ENCODE measurements at regions not wholly inside any gene's neighbourhood (a gene's known extent, or its start where the extent isn't known, plus 50 kb on each side); places are given as distances from the start of the nearest gene placed in this dataset.

DNA sequence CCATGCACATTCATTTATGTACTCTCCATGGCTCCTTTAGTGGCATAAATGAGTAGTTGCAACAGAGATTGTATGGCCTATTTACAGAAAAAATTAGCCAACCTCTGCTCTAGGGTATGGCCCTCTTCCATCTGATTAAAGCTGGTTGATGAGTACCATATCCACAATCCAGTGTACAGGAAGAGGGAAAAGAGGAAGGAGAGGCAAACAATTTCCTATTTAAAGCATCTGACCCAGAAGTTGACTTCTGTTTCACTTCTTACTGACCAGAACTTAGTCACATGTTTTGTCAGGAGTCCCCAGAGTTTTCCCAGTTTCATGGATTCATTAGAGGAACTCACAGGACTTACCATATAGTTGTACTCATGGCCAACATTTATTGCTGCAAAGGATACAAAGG, 68.6 kb upstream of the STARD4 start:
- no peak for ATAC-seq
- Histone ChIP-seq H3K36me3 (replicated peaks in 1 of 2; ENCODE audit: control insufficient read depth in 1 of 2, insufficient read depth in 2 of 2, low read length in 2 of 2) (no peaks in the 10 kb centered on the region), H2AFZ (ENCODE audit: low read length) (no peak overlapping the region), H3K79me2 (ENCODE audit: insufficient read depth, low read length) (no peaks in the 10 kb centered on the region), H3K27ac (ENCODE audit: extremely low read length, insufficient read depth, low read length) (no peak overlapping the region), H3K9me3 (ENCODE audit: low read length) (no peaks in the 10 kb centered on the region), H4K20me1 (ENCODE audit: insufficient read depth, low read length) (no peaks in the 10 kb centered on the region), H3K4me1 (ENCODE audit: insufficient read depth, low read length) (no peaks in the 10 kb centered on the region), H3K4me3 (replicated peaks in 1 of 3; ENCODE audit: insufficient read depth in 1 of 3, low read depth in 2 of 3, low read length in 3 of 3) (no peak overlapping the region), H3K4me2 (ENCODE audit: low read depth, low read length) (no peak overlapping the region), H3K27me3 (ENCODE audit: control insufficient read depth in 1 of 2, insufficient read depth in 2 of 2, low read length in 2 of 2) (no peaks in the 10 kb centered on the region), H3K9ac (ENCODE audit: insufficient read depth, low read depth, low read length) (no peak overlapping the region)
- ChIA-PET CTCF (ENCODE audit: low intra/inter-chr PET ratio, low total read pairs) (no interaction called here), POLR2A (no interaction called here)
- no peak for FAIRE-seq
- intact Hi-C loops (cut with micrococcal nuclease; ENCODE audit: unreplicated experiment) (no loop called here), in situ Hi-C loops (cut with HindIII; ENCODE audit: extremely low pct_ligation_motif_present, low pct_unique_long_range_greater_than_20kb) (no loop called here)
- DNase-seq (ENCODE audit: low spot score), result no peak
- TF ChIP-seq MAFG (CRISPR knock-in tag; IDR thresholded peaks at IDR 0.05) (no peak), STAG1 (CRISPR knock-in tag; IDR thresholded peaks at IDR 0.05) (no peak), RELA (CRISPR knock-in tag; IDR thresholded peaks at IDR 0.05) (no peak), TCF7 (IDR thresholded peaks at IDR 0.05; ENCODE audit: low read depth) (no peak), JDP2 (CRISPR knock-in tag; IDR thresholded peaks at IDR 0.05; ENCODE audit: borderline replicate concordance) (no peak)
- TF ChIP-seq, protein P1, sequence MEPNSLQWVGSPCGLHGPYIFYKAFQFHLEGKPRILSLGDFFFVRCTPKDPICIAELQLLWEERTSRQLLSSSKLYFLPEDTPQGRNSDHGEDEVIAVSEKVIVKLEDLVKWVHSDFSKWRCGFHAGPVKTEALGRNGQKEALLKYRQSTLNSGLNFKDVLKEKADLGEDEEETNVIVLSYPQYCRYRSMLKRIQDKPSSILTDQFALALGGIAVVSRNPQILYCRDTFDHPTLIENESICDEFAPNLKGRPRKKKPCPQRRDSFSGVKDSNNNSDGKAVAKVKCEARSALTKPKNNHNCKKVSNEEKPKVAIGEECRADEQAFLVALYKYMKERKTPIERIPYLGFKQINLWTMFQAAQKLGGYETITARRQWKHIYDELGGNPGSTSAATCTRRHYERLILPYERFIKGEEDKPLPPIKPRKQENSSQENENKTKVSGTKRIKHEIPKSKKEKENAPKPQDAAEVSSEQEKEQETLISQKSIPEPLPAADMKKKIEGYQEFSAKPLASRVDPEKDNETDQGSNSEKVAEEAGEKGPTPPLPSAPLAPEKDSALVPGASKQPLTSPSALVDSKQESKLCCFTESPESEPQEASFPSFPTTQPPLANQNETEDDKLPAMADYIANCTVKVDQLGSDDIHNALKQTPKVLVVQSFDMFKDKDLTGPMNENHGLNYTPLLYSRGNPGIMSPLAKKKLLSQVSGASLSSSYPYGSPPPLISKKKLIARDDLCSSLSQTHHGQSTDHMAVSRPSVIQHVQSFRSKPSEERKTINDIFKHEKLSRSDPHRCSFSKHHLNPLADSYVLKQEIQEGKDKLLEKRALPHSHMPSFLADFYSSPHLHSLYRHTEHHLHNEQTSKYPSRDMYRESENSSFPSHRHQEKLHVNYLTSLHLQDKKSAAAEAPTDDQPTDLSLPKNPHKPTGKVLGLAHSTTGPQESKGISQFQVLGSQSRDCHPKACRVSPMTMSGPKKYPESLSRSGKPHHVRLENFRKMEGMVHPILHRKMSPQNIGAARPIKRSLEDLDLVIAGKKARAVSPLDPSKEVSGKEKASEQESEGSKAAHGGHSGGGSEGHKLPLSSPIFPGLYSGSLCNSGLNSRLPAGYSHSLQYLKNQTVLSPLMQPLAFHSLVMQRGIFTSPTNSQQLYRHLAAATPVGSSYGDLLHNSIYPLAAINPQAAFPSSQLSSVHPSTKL (CRISPR knock-in tag; IDR thresholded peaks at IDR 0.05), result no peak
- no TSS peak for BruUV-seq (replicated peaks)

DNA sequence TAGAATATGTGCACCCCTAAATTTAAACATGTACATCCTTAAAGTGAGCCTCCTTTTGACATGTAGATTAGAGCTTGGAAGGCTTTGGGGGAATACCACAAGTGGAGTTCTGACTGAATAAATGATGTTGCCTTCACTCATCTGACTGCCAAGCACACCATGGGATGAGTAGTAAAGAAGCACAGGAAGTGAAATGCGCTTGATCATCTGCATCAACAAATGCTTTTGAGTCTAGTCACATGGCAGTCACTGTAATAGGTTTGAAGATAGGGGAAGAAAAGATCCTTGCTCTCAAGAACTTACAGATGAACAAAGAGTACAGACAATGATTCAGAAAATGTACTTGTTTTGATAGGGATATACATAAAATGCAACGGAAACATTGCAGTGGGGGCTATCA, 62.0 kb upstream of the STARD4 start:
- POLR2A ChIA-PET, result no interaction called here
- ATAC-seq, result no peak
- Histone ChIP-seq H2AFZ (ENCODE audit: low read length) (no peak overlapping the region), H3K9me3 (ENCODE audit: low read length) (no peaks in the 10 kb centered on the region), H3K9ac (ENCODE audit: insufficient read depth, low read depth, low read length) (no peak overlapping the region), H3K4me1 (ENCODE audit: insufficient read depth, low read length) (no peaks in the 10 kb centered on the region), H3K4me3 (replicated peaks in 1 of 3; ENCODE audit: insufficient read depth in 1 of 3, low read depth in 2 of 3, low read length in 3 of 3) (no peak overlapping the region), H3K27ac (ENCODE audit: extremely low read length, insufficient read depth, low read length) (no peak overlapping the region), H3K36me3 (replicated peaks in 1 of 2; ENCODE audit: control insufficient read depth in 1 of 2, insufficient read depth in 2 of 2, low read length in 2 of 2) (no peaks in the 10 kb centered on the region), H3K27me3 (ENCODE audit: control insufficient read depth in 1 of 2, insufficient read depth in 2 of 2, low read length in 2 of 2) (no peaks in the 10 kb centered on the region; a peak in 1 of 5 replicates), H3K79me2 (ENCODE audit: insufficient read depth, low read length) (no peaks in the 10 kb centered on the region), H3K4me2 (ENCODE audit: low read depth, low read length) (no peak overlapping the region), H4K20me1 (ENCODE audit: insufficient read depth, low read length) (no peaks in the 10 kb centered on the region)
- CTCF ChIA-PET (ENCODE audit: low intra/inter-chr PET ratio, low total read pairs), result no interaction called here
- no peak for FAIRE-seq
- in situ Hi-C loops (cut with HindIII; ENCODE audit: extremely low pct_ligation_motif_present, low pct_unique_long_range_greater_than_20kb), result no loop called here
- intact Hi-C loops (cut with micrococcal nuclease; ENCODE audit: unreplicated experiment), result no loop called here
- BruUV-seq (replicated peaks), result no TSS peak
- 11% methylated on average over 2 of the region's 2 CpGs for WGBS (ENCODE audit: low lambda C conversion rate)
- no peak for DNase-seq (ENCODE audit: low spot score)
- TF ChIP-seq, protein P2, sequence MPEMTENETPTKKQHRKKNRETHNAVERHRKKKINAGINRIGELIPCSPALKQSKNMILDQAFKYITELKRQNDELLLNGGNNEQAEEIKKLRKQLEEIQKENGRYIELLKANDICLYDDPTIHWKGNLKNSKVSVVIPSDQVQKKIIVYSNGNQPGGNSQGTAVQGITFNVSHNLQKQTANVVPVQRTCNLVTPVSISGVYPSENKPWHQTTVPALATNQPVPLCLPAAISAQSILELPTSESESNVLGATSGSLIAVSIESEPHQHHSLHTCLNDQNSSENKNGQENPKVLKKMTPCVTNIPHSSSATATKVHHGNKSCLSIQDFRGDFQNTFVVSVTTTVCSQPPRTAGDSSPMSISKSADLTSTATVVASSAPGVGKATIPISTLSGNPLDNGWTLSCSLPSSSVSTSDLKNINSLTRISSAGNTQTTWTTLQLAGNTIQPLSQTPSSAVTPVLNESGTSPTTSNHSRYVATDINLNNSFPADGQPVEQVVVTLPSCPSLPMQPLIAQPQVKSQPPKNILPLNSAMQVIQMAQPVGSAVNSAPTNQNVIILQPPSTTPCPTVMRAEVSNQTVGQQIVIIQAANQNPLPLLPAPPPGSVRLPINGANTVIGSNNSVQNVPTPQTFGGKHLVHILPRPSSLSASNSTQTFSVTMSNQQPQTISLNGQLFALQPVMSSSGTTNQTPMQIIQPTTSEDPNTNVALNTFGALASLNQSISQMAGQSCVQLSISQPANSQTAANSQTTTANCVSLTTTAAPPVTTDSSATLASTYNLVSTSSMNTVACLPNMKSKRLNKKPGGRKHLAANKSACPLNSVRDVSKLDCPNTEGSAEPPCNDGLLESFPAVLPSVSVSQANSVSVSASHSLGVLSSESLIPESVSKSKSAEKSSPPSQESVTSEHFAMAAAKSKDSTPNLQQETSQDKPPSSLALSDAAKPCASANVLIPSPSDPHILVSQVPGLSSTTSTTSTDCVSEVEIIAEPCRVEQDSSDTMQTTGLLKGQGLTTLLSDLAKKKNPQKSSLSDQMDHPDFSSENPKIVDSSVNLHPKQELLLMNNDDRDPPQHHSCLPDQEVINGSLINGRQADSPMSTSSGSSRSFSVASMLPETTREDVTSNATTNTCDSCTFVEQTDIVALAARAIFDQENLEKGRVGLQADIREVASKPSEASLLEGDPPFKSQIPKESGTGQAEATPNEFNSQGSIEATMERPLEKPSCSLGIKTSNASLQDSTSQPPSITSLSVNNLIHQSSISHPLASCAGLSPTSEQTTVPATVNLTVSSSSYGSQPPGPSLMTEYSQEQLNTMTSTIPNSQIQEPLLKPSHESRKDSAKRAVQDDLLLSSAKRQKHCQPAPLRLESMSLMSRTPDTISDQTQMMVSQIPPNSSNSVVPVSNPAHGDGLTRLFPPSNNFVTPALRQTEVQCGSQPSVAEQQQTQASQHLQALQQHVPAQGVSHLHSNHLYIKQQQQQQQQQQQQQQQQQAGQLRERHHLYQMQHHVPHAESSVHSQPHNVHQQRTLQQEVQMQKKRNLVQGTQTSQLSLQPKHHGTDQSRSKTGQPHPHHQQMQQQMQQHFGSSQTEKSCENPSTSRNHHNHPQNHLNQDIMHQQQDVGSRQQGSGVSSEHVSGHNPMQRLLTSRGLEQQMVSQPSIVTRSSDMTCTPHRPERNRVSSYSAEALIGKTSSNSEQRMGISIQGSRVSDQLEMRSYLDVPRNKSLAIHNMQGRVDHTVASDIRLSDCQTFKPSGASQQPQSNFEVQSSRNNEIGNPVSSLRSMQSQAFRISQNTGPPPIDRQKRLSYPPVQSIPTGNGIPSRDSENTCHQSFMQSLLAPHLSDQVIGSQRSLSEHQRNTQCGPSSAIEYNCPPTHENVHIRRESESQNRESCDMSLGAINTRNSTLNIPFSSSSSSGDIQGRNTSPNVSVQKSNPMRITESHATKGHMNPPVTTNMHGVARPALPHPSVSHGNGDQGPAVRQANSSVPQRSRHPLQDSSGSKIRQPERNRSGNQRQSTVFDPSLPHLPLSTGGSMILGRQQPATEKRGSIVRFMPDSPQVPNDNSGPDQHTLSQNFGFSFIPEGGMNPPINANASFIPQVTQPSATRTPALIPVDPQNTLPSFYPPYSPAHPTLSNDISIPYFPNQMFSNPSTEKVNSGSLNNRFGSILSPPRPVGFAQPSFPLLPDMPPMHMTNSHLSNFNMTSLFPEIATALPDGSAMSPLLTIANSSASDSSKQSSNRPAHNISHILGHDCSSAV (CRISPR knock-in tag; IDR thresholded peaks at IDR 0.05; ENCODE audit: borderline replicate concordance), result no peak
- TF ChIP-seq ZNF713 (CRISPR knock-in tag; IDR thresholded peaks at IDR 0.05), result no peak
